Fibroblast of skin of abdomen (primary cell): ENCODE measurements at regions not wholly inside any gene's neighbourhood (a gene's known extent, or its start where the extent isn't known, plus 50 kb on each side); places are given as distances from the start of the nearest gene placed in this dataset.
A peak's percentile ranks its signal among the peaks of the same experiment; 100 is the strongest.
"Not testable (repeated sequence)": the region's sequence is repeated elsewhere in the genome, so short reads cannot be mapped to it uniquely, and the experiment has no call there.

ENCODE experiments used
- DNase-seq: peaks from one replicate; pipeline ENCODE4 v3.0.0-alpha.2; 2013

DNA sequence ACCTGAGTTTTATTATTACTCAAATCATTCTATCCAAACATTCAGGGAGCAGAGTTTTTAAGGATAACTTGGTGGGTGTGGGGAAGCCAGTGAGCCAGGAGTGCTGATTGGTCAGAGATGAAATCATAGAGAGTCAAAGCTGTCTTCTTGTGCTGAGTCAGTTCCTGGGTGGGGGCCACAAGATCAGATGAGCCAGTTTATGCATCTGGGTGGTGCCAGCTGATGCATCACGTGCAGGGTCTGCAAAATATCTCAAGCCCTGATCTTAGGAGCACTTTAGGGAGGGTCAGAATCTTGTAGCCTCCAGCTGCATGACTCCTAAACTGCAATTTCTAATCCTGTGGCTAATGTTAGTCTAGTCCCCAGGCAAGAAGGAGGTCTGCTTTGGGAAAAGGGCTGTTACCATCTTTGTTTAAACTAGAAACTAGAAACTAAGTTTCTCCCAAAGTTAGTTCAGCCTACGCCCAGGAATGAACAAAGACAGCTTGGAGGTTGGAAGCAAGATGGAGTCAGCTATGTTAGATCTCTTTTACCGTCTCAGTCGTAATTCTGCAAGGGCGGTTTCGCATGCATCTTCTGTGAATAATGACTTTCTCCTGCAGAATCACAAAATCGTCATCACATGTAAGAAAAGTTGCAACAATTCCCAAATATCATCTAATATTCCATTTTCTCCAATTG is 97.5 kb downstream of the ZNF664 start:
- DNase-seq, result not testable (repeated sequence)

DNA sequence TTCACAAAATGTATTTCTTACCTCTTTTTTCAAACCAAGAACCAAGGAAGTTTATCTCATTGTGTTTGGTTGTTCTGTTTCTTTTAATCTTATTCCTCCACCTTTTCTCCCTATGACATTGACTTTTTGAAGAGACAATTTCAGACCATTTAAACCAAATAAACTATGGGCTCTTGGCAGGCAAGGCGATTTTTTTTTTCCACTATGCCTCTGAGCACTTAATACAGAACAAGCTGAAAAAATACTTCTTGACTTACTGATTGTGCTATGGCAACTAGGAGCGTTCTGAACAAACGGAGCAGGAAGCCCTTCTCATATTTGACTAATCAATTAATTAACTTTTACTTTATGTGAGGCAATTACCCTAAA is 98.0 kb downstream of the ZNF664 start:
- DNase-seq, result no peak

DNA sequence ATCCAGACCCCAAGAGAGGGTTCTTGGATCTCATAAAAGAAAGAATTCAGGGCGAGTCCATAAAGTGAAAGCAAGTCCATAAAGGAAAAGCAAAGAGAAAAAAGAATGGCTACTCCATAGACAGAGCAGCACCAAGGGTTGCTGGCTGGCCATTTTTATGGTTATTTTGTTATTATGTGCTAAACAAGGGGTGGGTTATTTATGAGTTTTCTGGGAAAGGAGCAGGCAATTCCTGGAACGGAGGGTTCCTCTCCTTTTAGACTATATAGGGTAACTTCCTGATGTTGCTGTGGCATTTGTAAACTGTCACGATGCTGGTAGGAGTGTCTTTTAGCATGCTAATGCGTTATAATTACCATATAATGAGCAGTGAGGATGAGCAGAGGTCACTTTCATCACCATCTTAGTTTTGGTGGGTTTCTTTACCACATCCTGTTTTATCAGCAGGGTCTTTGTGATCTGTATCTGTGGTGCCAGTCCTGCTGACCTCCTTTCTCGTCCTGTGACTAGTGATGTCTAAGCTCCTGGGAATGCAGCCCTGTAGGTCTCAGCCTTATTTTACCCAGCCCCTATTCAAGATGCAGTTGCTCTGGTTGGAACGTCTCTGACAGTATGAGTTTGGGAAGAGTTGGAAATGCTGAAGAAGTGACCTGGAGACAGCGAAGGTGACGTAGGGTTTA is 100.5 kb downstream of the ZNF664 start:
- peak; percentile 17 for DNase-seq

DNA sequence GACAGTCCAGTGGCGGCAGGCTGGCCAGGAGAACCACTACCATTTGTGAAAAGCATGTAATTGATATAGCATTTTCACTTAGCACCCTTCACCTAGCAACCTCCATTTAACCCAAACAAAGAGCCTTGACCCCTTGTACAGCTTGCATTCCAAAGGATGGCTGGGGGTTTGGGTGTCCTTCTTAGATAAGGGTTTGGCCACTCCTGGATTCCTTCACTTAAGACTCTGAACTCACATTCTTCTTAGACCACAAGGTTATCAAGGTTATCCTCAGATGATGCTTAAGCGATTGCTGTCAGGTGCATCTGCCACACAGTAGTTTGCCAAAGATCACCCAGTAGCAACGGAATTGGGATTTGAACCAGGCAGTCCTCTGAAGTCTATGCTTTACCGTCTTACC is 102.8 kb downstream of the ZNF664 start:
- no peak for DNase-seq

DNA sequence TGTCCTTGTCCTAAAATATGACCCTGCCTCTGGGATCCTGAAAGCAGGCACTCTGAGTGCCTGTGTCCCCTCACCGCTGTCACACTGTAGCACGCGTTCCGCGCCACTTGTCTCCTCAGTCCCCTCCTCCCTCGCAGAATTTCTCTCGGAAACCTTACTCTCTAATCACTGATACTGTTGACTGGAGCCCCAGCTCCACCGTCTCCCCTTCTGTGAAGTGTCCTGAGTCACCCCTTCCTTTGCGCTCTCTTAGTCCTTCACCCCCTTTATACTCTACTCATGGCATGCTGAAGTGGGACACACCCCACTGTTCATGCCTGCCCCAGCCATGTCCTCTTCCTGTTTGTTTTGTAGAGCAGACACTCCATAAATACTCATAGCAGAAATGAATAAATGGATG is 104.7 kb downstream of the ZNF664 start:
- no peak for DNase-seq

DNA sequence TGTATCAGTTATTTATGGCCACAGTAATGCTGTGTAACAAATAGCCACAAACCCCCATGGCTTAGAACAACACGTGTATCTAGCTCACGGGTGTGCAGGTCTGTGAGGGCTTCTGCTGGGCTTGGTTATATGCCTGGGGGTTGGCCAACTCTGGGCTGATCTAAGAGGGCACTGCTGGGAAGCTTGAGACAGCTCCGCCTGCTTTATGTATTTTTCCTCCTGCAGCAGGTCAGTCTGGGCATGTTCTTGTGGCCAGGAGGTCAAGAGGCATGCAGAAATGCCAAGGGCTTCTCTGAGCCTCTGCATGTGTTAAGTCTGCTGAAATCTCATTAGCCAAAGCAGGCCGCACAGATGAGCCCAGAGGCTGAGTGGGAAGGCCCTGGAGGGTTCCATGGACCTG is 105.8 kb downstream of the ZNF664 start:
- DNase-seq, result no peak

DNA sequence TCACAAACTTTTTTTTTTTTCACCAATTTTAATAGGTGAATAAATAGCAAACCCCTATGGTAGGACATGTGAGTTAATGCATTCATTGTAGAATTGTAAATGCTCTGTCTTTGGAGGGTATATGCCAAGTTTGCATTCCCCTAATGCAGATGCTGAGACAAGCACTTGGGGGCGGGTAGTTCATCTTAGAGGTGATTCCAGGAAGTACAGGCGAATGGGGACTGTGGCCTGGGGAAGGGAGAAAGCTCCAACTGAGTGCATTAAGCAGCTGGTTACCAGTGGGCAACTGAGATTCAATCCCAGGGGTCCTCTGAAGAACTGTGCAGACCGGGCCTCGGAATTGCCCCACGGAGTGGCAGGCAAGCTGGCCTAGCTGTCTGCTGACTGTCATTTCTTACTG is 107.6 kb downstream of the ZNF664 start:
- DNase-seq, result no peak

DNA sequence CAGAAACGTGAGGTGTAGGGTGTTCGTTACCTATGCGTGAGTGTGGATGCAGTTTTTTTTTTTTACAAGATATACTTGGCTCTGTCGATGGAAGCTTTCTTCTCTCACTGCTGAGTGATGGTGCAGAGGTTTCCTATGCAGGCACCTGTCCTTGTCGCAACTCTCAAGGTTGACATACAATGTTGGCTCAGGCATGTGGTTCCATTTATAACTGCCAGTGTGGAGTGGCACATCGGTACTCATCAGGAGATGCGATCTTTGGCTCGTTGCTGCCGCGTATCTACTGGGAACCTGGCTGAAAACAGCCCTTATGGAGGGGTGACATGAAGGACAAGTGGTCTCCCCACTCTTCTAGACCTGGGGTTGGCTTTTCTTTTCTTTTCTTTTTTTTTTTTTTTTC is 109.0 kb downstream of the ZNF664 start:
- no peak for DNase-seq

DNA sequence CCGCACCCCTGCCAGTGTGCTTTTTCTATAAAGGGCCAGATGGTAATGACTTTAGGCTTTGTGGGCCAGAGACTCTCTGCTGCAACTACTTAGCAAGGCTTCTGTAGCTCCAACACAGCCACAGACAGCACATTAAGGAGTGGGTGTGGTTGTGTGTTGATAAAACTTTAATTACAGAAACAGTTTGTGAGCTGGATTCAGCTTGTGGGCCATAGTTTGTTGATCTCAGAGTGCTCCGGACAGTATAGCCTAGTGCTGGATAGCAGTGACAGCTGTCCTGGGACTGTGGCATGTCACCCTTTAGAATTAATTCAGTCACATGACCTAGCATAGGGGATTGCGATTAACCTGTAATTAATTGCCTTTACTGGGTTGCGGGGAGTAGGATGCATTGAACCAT is 109.7 kb downstream of the ZNF664 start:
- DNase-seq, result no peak

DNA sequence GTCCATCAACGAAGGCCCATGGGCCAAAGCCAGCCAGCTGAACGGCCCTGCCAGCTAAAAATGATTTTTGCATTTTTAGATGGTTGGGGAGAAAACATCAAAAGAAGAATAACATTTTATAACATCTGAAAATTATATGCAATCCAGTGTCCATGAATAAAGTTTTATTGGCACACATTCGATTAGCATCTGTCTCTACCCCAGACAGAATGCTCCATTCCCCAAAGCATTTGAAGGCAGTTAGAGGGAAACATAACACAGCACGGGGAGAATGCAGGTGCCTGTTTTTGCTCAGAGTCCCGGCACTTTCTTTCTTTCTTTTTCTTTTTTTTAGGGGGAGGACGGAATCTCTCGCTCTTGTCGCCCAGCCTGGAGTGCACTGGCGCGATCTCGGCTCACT is 110.7 kb downstream of the ZNF664 start:
- no peak for DNase-seq

DNA sequence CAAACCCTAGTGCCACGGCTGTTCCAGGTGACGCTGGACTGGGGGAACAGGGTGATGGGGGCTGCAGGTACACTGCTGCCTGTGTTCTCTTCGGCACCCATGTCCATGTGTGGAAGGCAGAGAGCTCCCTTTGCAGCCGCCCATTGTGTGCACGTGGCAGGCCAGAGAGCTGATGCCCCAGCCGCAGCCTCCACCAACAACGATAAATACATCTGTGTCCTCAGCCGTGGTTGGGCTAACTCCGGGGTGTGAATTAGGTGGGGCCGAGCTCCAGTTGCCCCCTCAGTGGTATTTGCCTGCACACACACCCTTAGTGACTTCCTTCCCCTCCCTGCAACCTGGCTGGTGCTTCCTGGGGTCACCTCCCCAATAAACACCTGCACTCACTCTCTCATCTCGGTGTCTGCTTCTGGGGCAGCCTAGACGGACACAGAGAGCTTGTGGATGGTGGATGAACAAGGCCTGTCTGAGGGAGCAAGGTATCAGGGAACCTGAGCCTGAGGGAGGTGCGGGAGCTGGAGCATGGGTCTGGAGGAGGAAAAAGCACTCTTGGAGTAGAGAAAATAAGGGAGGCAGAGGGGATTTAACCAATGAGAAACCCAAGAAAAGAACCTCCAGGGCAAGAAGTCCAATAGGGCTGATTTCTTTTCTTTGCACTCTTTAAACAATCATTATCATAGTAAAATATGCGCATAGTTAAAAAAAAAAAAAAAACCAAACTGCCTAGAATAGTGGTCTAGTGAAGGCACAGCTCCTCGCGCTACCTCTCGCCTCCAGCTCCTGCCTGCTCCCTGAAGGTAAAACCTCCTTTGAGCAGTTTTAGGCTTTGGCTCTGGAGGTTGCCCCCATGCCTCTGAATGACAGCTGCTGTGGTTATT is 112.6 kb downstream of the ZNF664 start:
- DNase-seq, result no peak

DNA sequence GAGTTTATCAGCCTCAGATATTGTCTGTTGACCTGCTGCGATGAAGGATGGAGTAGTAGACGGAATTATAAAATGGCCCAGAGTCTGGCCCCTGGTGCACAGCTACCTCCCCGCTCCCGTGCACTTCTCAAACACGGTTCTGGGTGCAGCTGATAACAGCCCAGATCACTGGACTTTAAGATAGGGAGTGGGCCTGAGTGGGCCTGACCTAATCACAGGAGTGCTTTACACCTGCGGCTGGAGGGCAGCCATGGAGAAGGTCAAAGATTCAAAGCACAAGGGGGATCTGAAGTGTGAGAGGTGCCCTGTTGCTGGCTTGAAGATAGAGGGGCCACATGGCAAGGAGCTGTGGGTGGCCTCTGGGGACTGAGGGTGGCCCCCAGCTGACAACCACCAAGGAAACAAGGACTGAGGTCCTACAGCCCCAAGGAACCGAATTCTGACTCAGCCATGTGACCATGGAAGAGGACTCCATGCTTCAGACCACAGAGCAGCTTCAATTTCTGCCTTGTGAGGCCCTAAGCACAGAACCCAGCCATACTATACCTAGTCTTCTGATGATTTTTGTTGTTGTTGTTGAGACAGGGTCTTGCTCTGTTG is 113.4 kb downstream of the ZNF664 start:
- DNase-seq, result no peak

DNA sequence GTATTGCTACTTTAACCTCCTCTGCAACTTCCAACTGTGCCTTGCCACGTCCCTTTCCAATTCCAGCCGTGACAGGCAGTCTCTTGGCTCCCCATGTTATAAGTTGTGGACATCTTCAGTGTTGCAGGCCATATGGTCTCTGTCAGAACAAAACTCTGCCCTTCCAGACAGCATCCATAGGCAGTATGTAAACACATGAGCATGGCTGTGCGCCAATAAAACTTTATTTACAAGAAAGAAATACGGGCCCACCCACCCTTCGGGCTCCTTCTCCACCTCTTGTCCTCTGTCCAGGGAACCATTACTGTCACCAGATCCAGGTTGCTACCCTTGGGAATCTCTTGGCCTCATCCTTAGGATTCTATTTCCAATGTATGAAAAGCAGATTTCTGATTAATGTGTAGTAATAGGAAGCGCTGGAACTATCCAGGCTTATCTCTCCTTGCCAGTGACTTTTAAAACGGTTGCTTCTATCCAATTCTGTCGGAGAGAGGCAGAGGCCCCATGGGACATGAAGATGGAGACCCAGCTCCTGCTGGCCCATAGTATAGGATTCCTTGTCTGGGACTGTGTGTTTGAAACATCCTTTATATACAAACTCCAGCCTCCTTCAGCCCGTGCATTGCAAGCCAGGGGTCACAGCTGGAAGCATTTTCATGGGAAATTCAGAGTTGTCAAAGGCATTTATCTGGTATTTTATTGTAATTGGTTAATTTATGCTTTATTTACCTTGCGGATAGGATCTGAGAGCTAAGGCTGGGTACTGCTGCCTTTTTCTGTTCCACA is 114.4 kb downstream of the ZNF664 start:
- no peak for DNase-seq

DNA sequence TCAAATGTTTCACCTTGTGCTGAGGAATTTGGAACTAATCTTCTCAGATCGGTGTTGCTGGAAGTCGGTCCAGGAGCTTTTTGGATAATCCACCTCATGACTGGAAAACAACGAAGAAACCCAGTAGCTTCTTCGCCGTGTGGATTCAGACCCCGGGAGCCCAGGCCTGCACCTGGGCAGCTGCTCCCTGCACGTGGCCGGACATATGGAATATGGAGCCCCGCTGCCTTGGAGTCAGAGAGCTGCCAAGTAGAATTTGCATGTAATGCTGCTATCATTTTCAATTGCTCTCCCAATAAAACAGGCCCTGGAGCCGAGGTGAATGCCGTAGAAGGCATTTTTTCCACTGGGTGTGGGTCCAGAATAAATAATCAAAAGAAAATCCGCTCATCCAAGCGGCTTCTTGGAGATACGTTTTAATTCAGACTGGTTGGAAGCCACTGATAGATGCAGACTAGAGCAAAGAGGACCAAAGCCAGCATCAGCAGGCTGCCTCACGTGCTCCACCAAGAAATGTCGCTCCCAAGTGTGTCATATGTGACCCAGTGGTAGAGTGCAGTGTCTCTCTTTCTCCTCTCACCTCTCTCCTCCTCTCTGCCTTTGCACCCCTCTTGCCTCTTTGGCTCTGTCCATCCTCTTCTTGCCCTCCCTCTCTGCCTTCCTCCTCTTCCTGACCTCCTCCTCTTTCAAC is 115.3 kb downstream of the ZNF664 start:
- DNase-seq, result no peak

DNA sequence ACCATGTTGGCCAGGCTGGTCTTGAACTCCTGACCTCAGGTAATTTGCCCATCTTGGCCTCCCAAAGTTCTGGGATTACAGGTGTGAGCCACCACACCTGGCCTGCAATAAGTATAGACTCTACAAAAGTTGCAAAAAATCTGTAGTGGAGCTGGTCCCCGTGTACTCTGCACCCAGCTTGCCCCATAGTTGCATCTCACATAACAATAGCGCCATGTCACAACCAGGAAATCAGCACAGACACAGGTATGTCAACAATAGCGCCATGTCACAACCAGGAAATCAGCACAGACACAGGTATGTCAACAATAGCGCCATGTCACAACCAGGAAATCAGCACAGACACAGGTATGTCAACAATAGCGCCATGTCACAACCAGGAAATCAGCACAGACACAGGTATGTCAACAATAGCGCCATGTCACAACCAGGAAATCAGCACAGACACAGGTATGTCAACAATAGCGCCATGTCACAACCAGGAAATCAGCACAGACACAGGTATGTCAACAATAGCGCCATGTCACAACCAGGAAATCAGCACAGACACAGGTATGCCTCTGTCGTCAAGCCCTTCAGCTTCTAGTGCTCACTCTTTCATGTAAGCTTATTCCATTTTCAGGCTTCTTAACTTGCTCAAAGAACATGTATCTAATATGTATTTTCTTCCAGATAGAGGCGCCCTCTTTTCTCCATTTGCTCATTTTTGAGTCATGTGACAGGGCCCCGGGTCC is 116.3 kb downstream of the ZNF664 start:
- not testable (repeated sequence) for DNase-seq

DNA sequence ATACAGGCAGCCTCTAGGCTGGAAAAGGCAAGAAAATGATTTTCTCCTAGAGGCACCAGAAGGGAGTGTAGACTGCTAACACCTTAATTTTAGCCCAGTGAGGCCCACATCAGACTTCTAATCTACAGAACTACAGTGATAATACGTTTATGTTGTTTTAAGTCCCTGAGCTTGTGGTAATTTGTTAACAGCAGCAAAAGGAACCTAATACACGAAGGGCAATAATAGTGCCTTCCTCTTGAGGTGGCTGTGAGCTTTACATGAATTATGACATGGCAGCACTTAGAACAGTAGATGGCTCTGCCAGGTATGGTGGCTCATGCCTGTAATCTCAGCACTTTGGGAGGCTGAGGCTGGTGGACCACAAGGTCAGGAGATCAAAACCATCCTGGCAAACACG is 118.8 kb downstream of the ZNF664 start:
- DNase-seq, result no peak

DNA sequence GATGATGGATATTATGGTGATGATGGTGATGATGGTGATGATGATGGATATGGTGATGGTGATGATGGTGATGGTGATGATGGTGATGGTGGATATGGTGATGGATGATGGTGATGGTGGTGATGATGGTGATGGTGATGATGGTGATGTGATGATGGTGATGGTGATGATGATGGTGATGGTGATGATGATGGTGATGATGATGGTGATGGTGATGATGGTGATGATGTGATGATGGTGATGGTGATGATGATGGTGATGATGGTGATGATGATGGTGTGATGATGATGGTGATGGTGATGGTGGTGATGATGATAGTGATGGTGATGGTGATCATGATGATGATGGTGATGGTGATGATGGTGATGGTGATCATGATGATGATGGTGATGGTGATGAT is 119.5 kb downstream of the ZNF664 start:
- DNase-seq, result not testable (repeated sequence)

DNA sequence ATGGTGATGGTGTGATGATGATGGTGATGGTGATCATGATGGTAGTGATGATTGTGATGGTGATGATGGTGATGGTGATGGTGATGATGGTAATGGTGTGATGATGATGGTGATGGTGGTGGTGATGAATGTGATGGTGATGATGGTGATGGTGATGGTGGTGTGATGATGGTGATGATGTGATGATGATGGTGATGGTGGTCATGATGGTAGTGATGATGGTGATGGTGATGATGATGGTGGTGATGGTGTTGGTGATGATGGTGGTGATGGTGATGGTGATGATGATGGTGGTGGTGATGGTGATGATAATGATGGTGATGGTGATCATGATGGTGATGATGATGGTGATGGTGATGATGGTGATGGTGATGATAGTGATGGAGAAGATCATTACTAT is 120.3 kb downstream of the ZNF664 start:
- no peak for DNase-seq

DNA sequence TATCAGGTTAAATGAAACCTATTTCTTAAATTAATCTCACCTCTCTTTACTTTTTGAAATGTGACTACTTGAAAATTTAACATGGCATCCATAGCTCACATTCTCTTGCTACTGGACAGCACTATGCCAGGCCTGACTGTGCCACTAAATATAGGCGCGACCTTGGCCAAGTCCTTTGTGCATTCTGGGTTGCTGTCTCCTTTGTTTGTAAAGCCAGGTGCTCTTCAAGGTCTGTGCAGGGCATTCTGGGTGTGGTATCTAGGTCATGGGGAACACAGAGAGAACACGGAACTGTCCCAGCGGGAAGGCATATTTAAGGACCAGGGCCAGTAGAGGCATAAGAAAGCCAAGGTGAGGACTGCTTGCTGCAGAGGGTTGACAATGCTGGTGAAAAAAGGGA is 121.2 kb downstream of the ZNF664 start:
- no peak for DNase-seq

DNA sequence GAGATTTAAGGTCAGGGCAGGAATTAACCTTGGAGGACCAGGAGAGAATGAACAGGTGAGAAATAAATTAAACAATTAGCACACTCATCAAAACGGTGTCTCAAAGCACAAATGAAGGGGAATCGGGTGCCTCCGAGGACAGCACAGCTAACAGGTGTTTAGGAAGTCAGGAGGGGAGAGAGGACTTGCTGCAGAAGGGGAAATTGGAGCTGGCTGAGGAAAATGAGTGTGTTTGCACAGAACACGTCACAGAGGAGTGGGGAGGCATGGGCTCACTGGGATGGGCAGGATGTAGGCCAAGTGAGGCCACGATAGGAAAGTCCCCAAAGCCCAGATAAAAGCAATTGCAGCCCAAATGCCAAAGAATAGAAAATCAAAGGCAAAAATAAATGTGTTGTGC is 121.7 kb downstream of the ZNF664 start:
- DNase-seq, result no peak

DNA sequence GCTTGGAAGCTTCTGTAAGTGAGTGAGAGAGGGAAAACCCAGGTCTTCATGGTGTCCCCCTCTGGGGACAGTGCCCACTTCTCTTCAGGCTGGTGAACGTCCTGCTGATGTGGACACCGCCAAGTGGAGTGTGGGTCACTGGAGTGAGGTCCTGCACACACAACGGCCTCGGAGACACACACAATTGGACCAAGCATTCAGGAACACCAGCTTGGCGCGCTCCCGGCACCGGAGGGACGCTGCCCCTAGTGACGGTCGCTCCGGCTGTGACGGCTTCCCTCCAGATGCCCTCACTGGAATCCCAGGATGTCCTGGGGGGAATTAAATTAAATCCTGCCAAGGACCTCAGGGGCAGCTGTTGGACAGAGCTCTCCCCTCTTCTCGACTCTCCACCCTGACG is 123.1 kb downstream of the ZNF664 start:
- no peak for DNase-seq
